ENCODE measurements at regions not wholly inside any gene's neighbourhood (a gene's known extent, or its start where the extent isn't known, plus 50 kb on each side); places are given as distances from the start of the nearest gene placed in this dataset.

GRCh38 chrX:45860450-45860849 lies 659.8 kb upstream of the DIPK2B start:
- BruUV-seq (replicated peaks): no TSS peak
- no peak overlapping the region for H2AFZ ChIP-seq (ENCODE audit: low read length)
- no peak overlapping the region for H3K9ac ChIP-seq (ENCODE audit: insufficient read depth, low read depth, low read length)
- no peak for TF ChIP-seq E2F5 (CRISPR knock-in tag; conservative IDR thresholded peaks at IDR 0.05)
- no peak for TF ChIP-seq ZHX2 (IDR thresholded peaks at IDR 0.05; ENCODE audit: low read depth)
- no peak for TF ChIP-seq ZHX2 (CRISPR knock-in tag; IDR thresholded peaks at IDR 0.05; ENCODE audit: borderline replicate concordance)
- no peak for TF ChIP-seq FOXO1 (CRISPR knock-in tag; IDR thresholded peaks at IDR 0.05)
- TF ChIP-seq ZNF883 (CRISPR knock-in tag; IDR thresholded peaks at IDR 0.05; ENCODE audit: not compliant biosample characterization): no peak
- no peak for TF ChIP-seq ZNF121 (CRISPR knock-in tag; IDR thresholded peaks at IDR 0.05)
- no peak for TF ChIP-seq HIVEP1 (CRISPR knock-in tag; IDR thresholded peaks at IDR 0.05)
- no peak for TF ChIP-seq FOSL2 (CRISPR knock-in tag; IDR thresholded peaks at IDR 0.05)
- H3K79me2 ChIP-seq (ENCODE audit: insufficient read depth, low read length): no peaks in the 10 kb centered on the region
- H3K27ac ChIP-seq (ENCODE audit: extremely low read length, insufficient read depth, low read length): no peak overlapping the region
- FAIRE-seq: no peak
- H3K4me1 ChIP-seq (ENCODE audit: insufficient read depth, low read length): no peaks in the 10 kb centered on the region
- DNase-seq (ENCODE audit: low spot score): no peak
- intact Hi-C loops (cut with micrococcal nuclease; ENCODE audit: unreplicated experiment) (no loop called here), in situ Hi-C loops (cut with HindIII; ENCODE audit: extremely low pct_ligation_motif_present, low pct_unique_long_range_greater_than_20kb) (no loop called here)
- H3K4me2 ChIP-seq (ENCODE audit: low read depth, low read length): no peak overlapping the region
- no peak for ATAC-seq
- H3K27me3 ChIP-seq (ENCODE audit: control insufficient read depth in 1 of 2, insufficient read depth in 2 of 2, low read length in 2 of 2): no peaks in the 10 kb centered on the region
- WGBS (ENCODE audit: low lambda C conversion rate): no CpG with 5 or more reads among the region's 1 CpG
- no peak overlapping the region for H3K4me3 ChIP-seq (replicated peaks in 1 of 3; ENCODE audit: insufficient read depth in 1 of 3, low read depth in 2 of 3, low read length in 3 of 3)
- ChIA-PET CTCF (ENCODE audit: low intra/inter-chr PET ratio, low total read pairs) (no interaction called here), POLR2A (no interaction called here)
- H3K9me3 ChIP-seq (ENCODE audit: low read length): no peaks in the 10 kb centered on the region
- no peaks in the 10 kb centered on the region for H3K36me3 ChIP-seq (replicated peaks in 1 of 2; ENCODE audit: control insufficient read depth in 1 of 2, insufficient read depth in 2 of 2, low read length in 2 of 2)
- no peaks in the 10 kb centered on the region for H4K20me1 ChIP-seq (ENCODE audit: insufficient read depth, low read length)
